ENCODE measurements at regions not wholly inside any gene's neighbourhood (a gene's known extent, or its start where the extent isn't known, plus 50 kb on each side); places are given as distances from the start of the nearest gene placed in this dataset.
"Not testable (repeated sequence)": the region's sequence is repeated elsewhere in the genome, so short reads cannot be mapped to it uniquely, and the experiment has no call there.

- H3K4me1 Mint-ChIP-seq (ENCODE audit: unreplicated experiment), result no peaks in the 10 kb centered on the region
- no peaks in the 10 kb centered on the region for H3K36me3 Mint-ChIP-seq (ENCODE audit: low read depth, unreplicated experiment)
- no peak overlapping the region for H3K4me3 Mint-ChIP-seq (ENCODE audit: unreplicated experiment)
- no peak for DNase-seq (ENCODE audit: low spot score)
- no peak for TF ChIP-seq CTCF (IDR thresholded peaks at IDR 0.05; ENCODE audit: unreplicated experiment)
- H3K27ac Mint-ChIP-seq (ENCODE audit: unreplicated experiment), result no peak overlapping the region
- no peaks in the 10 kb centered on the region for H3K27me3 Mint-ChIP-seq (ENCODE audit: unreplicated experiment)
- no peaks in the 10 kb centered on the region for H3K9me3 Mint-ChIP-seq (ENCODE audit: unreplicated experiment)
These were observed 233.8 kb upstream of the NEBL start for GRCh38 chr10:21130683-21131442.

- Mint-ChIP-seq H3K36me3 (ENCODE audit: low read depth, unreplicated experiment) (no peaks in the 10 kb centered on the region), H3K9me3 (ENCODE audit: unreplicated experiment) (no peaks in the 10 kb centered on the region), H3K27me3 (ENCODE audit: unreplicated experiment) (peaks cover 2% of the 10 kb centered on the region), H3K4me1 (ENCODE audit: unreplicated experiment) (no peaks in the 10 kb centered on the region), H3K27ac (ENCODE audit: unreplicated experiment) (no peak overlapping the region), H3K4me3 (ENCODE audit: unreplicated experiment) (no peak overlapping the region)
- DNase-seq (ENCODE audit: low spot score), result no peak
- no peak for TF ChIP-seq CTCF (IDR thresholded peaks at IDR 0.05; ENCODE audit: unreplicated experiment)
These were observed 233.0 kb upstream of the NEBL start for GRCh38 chr10:21130108-21130507.

GRCh38 chr10:21125471-21126228 is 228.5 kb upstream of the NEBL start:
- no peak overlapping the region for H3K4me3 Mint-ChIP-seq (ENCODE audit: unreplicated experiment)
- no peaks in the 10 kb centered on the region for H3K9me3 Mint-ChIP-seq (ENCODE audit: unreplicated experiment)
- peaks cover 2% of the 10 kb centered on the region for H3K27me3 Mint-ChIP-seq (ENCODE audit: unreplicated experiment)

GRCh38 chr10:21122907-21123306 is 225.8 kb upstream of the NEBL start:
- H3K27ac Mint-ChIP-seq (ENCODE audit: unreplicated experiment), result no peak overlapping the region
- H3K27me3 Mint-ChIP-seq (ENCODE audit: unreplicated experiment), result peaks cover 2% of the 10 kb centered on the region
- DNase-seq (ENCODE audit: low spot score), result no peak
- H3K4me3 Mint-ChIP-seq (ENCODE audit: unreplicated experiment), result no peak overlapping the region
- no peak for TF ChIP-seq CTCF (IDR thresholded peaks at IDR 0.05; ENCODE audit: unreplicated experiment)
- H3K36me3 Mint-ChIP-seq (ENCODE audit: low read depth, unreplicated experiment), result no peaks in the 10 kb centered on the region
- H3K4me1 Mint-ChIP-seq (ENCODE audit: unreplicated experiment), result no peaks in the 10 kb centered on the region
- no peaks in the 10 kb centered on the region for H3K9me3 Mint-ChIP-seq (ENCODE audit: unreplicated experiment)

More at GRCh38 chr10:21125471-21126228, 228.5 kb upstream of the NEBL start:
- Mint-ChIP-seq H3K36me3 (ENCODE audit: low read depth, unreplicated experiment) (no peaks in the 10 kb centered on the region), H3K4me1 (ENCODE audit: unreplicated experiment) (no peaks in the 10 kb centered on the region), H3K27ac (ENCODE audit: unreplicated experiment) (no peak overlapping the region)
- no peak for TF ChIP-seq CTCF (IDR thresholded peaks at IDR 0.05; ENCODE audit: unreplicated experiment)
- DNase-seq (ENCODE audit: low spot score), result no peak

- H3K4me1 Mint-ChIP-seq (ENCODE audit: unreplicated experiment); DNase-seq (ENCODE audit: low spot score); H3K9me3 Mint-ChIP-seq (ENCODE audit: unreplicated experiment); H3K27ac Mint-ChIP-seq (ENCODE audit: unreplicated experiment); H3K27me3 Mint-ChIP-seq (ENCODE audit: unreplicated experiment); H3K4me3 Mint-ChIP-seq (ENCODE audit: unreplicated experiment); H3K36me3 Mint-ChIP-seq (ENCODE audit: low read depth, unreplicated experiment): not testable (repeated sequence)
These were observed 224.7 kb upstream of the NEBL start for GRCh38 chr10:21121822-21122221.
